A673 (cell line): ENCODE measurements at regions not wholly inside any gene's neighbourhood (a gene's known extent, or its start where the extent isn't known, plus 50 kb on each side); places are given as distances from the start of the nearest gene placed in this dataset.
"Not testable (repeated sequence)": the region's sequence is repeated elsewhere in the genome, so short reads cannot be mapped to it uniquely, and the experiment has no call there.

Experiments
- BruUV-seq: library from RNA; stranded (reverse); fragments of 400-500 nt; replicated peaks from 2 replicates; lab custom pipeline; 2021; lab: Mats Ljungman, UMichigan
- CTCF ChIA-PET: fragments of 300-600 bp; sonication (Branson Sonifier 250); formaldehyde crosslinking; loops from one replicate; lab custom pipeline; 2022; ENCODE audit warnings: antibody characterized with exemption; lab: Charles Lee
- POLR2A ChIA-PET: fragments of 300-600 bp; sonication (Branson Sonifier 250); formaldehyde crosslinking; loops from one replicate; lab custom pipeline; 2022; ENCODE audit warnings: antibody characterized with exemption; ENCODE audit not compliant: low non-redundant PET; lab: Charles Lee
- DNase-seq: peaks from one replicate; pipeline ENCODE4 v3.0.0-alpha.2; 2015; ENCODE audit warnings: low spot score
- H3K27ac ChIP-seq: fragments of 200-600 bp; sonication (generic); 2 replicates; pipeline ENCODE4 v1.5.1; 2016; ENCODE audit warnings: mixed run types, low read depth, mild to moderate bottlenecking, mixed read lengths, antibody characterized with exemption, low read length; ENCODE audit not compliant: poor library complexity, severe bottlenecking
- H3K27me3 ChIP-seq: fragments of 200-600 bp; sonication (generic); replicated peaks from 2 replicates; pipeline ENCODE4 v1.6.1; 2017; ENCODE audit warnings: mixed run types, low read depth, mild to moderate bottlenecking, mixed read lengths, antibody characterized with exemption, low read length; ENCODE audit not compliant: insufficient read depth, poor library complexity
- H3K36me3 ChIP-seq: fragments of 200-600 bp; sonication (generic); 2 replicates; pipeline ENCODE4 v1.6.1; 2016; ENCODE audit warnings: mixed run types, mild to moderate bottlenecking, mixed read lengths, antibody characterized with exemption, low read length; ENCODE audit not compliant: insufficient read depth, poor library complexity, severe bottlenecking
- H3K4me1 ChIP-seq: fragments of 200-600 bp; sonication (generic); 2 replicates; pipeline ENCODE4 v1.6.1; 2017; ENCODE audit warnings: mixed run types, mild to moderate bottlenecking, mixed read lengths, antibody characterized with exemption, low read length; ENCODE audit not compliant: insufficient read depth, poor library complexity, severe bottlenecking
- H3K4me3 ChIP-seq: fragments of 200-600 bp; sonication (generic); 2 replicates; pipeline ENCODE4 v1.5.1; 2016; ENCODE audit warnings: low read depth, mixed run types, mild to moderate bottlenecking, mixed read lengths, low read length; ENCODE audit not compliant: poor library complexity, severe bottlenecking
- H3K9me3 ChIP-seq: fragments of 200-600 bp; sonication (generic); 2 replicates; pipeline ENCODE4 v1.6.1; 2016; ENCODE audit warnings: mixed run types, low read depth, mild to moderate bottlenecking, mixed read lengths, antibody characterized with exemption, low read length; ENCODE audit not compliant: poor library complexity, severe bottlenecking
- EZH2 ChIP-seq: fragments of 200-600 bp; sonication (generic); IDR thresholded peaks from 2 replicates; pipeline ENCODE4 v1.6.1; 2017; ENCODE audit warnings: borderline replicate concordance, low read depth, mild to moderate bottlenecking, mixed read lengths, antibody characterized with exemption, low read length; ENCODE audit not compliant: poor library complexity, severe bottlenecking
- intact Hi-C: fragments of 100-400 bp; cut with micrococcal nuclease; formaldehyde crosslinking; loops from one replicate; pipeline ENCODE4 v1.10.0; 2022; ENCODE audit not compliant: unreplicated experiment
- TF ChIP-seq, protein P1 (sequence below): fragments of 300-800, 200-600 bp; sonication (generic); conservative IDR thresholded peaks from 2 replicates; pipeline ENCODE4 v1.5.1; 2017; ENCODE audit warnings: low read depth, mild to moderate bottlenecking, antibody characterized with exemption, low read length, moderate library complexity, mixed read lengths

DNA sequence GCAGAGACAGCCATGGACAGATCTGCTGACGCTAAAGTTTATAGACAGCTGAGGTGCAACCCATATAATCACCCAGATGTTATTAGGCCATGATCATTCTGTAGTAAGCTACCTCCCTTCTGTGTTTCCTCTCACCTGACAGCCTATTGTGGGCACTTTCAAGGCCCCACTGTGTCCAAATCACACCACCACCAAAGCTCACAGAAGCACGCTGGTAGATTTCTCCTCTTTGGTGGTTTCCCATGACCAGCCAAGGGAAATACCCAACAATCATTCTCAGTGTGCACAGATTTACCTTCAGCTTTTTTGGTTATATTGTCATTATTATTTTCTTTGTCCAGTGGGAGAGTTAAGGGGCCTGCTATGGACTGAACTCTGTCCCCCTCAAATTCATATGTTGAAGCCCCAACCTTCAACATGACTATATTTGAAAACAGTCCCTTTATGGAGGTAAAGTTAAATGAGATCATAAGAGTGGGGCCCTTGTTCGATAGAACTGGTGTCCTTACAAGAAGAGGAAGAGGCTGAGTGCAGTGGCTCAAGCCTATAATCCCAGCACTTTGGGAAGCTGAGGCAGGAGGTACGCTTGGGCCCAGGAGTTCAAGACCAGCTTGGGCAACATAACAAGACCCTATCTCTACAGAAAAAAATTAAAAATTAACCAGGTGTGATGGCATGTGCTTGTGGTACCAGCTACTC is 74.0 kb upstream of the MSH6 start:
- CTCF ChIA-PET, result no interaction called here
- POLR2A ChIA-PET, result no interaction called here
- TF ChIP-seq EZH2, result no peak
- TF ChIP-seq, protein P1, sequence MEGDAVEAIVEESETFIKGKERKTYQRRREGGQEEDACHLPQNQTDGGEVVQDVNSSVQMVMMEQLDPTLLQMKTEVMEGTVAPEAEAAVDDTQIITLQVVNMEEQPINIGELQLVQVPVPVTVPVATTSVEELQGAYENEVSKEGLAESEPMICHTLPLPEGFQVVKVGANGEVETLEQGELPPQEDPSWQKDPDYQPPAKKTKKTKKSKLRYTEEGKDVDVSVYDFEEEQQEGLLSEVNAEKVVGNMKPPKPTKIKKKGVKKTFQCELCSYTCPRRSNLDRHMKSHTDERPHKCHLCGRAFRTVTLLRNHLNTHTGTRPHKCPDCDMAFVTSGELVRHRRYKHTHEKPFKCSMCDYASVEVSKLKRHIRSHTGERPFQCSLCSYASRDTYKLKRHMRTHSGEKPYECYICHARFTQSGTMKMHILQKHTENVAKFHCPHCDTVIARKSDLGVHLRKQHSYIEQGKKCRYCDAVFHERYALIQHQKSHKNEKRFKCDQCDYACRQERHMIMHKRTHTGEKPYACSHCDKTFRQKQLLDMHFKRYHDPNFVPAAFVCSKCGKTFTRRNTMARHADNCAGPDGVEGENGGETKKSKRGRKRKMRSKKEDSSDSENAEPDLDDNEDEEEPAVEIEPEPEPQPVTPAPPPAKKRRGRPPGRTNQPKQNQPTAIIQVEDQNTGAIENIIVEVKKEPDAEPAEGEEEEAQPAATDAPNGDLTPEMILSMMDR, result no peak
- H3K4me1 ChIP-seq, result no peaks in the 10 kb centered on the region
- no peak overlapping the region for H3K27ac ChIP-seq
- H3K9me3 ChIP-seq, result no peaks in the 10 kb centered on the region
- no peaks in the 10 kb centered on the region for H3K27me3 ChIP-seq
- no TSS peak for BruUV-seq
- DNase-seq, result no peak
- no peaks in the 10 kb centered on the region for H3K36me3 ChIP-seq
- intact Hi-C loops, result no loop called here
- H3K4me3 ChIP-seq, result no peak overlapping the region

- Histone ChIP-seq H3K4me1 (no peaks in the 10 kb centered on the region), H3K27me3 (no peaks in the 10 kb centered on the region), H3K27ac (no peak overlapping the region), H3K9me3 (no peaks in the 10 kb centered on the region), H3K36me3 (no peaks in the 10 kb centered on the region), H3K4me3 (no peak overlapping the region)
- DNase-seq, result no peak
- BruUV-seq, result no TSS peak
- CTCF ChIA-PET, result no interaction called here
- POLR2A ChIA-PET, result no interaction called here
- intact Hi-C loops, result no loop called here
- TF ChIP-seq, protein P1, result no peak
- no peak for TF ChIP-seq EZH2
Observed at GRCh38 chr2:47704287-47704686, 78.7 kb upstream of the MSH6 start.

DNA sequence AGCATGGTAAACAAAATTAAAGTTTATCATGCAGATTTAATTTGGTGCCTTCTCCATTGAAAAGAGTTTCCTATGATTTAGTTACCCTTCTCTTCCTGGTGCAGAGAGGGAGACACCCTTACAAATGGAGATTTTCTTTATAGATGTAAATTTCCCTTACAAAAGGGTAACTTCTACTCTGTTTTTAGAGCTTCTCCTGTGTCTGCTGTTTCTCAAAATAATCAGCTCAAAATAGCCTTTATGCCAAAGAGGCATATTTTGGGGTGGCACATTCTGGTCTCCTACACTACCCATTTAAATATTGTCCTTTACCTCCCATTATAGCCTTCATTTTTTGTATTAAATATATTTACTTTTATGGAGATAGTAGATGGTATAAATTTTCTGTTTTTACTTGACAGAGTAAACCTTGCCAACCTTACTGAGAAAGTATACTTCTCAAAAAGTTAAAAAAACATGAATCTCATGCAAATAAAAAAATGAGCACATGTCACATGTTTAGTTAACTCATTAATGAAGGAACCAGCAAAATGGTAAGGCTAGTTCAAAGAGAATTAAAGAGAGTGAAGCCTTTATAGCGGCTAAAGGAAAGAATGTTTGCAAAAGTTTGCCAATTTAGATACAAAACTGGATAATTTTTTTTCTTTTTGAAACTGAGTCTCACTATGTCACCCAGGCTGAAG is 83.3 kb upstream of the MSH6 start:
- Histone ChIP-seq H3K4me1 (no peaks in the 10 kb centered on the region), H3K4me3 (no peak overlapping the region), H3K9me3 (no peaks in the 10 kb centered on the region), H3K27ac (no peak overlapping the region), H3K36me3 (no peaks in the 10 kb centered on the region), H3K27me3 (no peaks in the 10 kb centered on the region)
- DNase-seq, result no peak
- BruUV-seq, result no TSS peak
- TF ChIP-seq, protein P1, result no peak
- no peak for TF ChIP-seq EZH2
- intact Hi-C loops, result no loop called here
- CTCF ChIA-PET, result no interaction called here
- POLR2A ChIA-PET, result interaction anchor here (0.6 kb wide), 1 partner anchor 535 kb away, joined by 3 read pairs; no protein-coding TSS in a partner anchor

- BruUV-seq, H3K27ac ChIP-seq, H3K27me3 ChIP-seq, H3K9me3 ChIP-seq, DNase-seq, CTCF ChIA-PET, intact Hi-C loops, H3K4me3 ChIP-seq, POLR2A ChIA-PET, H3K36me3 ChIP-seq, H3K4me1 ChIP-seq: not testable (repeated sequence)
Observed at GRCh38 chr2:47698436-47698972, 84.4 kb upstream of the MSH6 start.
